Islet precursor cell (in vitro differentiated cells): ENCODE measurements at regions not wholly inside any gene's neighbourhood (a gene's known extent, or its start where the extent isn't known, plus 50 kb on each side); places are given as distances from the start of the nearest gene placed in this dataset.
"Not testable (repeated sequence)": the region's sequence is repeated elsewhere in the genome, so short reads cannot be mapped to it uniquely, and the experiment has no call there.

Experiments used
- DNase-seq: peaks from one replicate; pipeline ENCODE4 v3.0.0-alpha.2; 2018

DNA sequence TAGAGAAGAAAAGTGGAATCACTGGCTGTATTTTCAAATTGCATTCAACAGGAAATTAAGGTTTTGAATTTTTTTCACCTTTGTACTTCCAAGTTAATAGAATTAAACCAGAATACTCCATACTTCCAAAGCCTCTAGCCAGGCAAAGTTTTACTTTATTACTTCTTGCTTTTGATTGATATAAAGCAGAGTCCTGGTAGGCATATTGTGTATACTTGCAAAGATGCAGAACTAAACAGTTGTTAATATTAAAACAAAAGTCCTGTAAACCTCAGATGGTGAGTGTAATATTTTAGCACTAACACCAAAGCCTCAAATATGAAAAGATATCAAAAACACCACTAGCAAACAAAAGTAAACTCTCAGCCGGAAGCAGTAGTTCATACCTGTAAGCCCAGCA lies 107.2 kb upstream of the C2CD4B start:
- no peak for DNase-seq

DNA sequence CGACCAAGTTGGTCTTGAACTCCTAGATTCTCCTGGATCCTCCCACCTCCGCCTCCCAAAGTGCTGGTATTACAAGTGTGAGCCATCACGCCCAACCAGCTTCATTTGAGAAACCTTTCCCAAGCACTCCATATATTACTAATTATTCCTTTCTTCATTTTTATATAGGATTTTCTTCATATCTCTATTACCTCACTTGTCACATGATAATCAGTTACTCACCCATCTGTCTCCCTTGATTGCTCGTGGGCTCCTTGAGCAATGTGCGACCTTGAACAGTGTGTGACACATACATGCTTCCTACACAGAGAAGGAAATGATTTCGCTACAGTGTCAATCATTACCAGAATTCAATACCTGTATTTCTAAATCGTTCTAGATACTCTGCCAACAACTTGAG lies 110.7 kb upstream of the C2CD4B start:
- no peak for DNase-seq

DNA sequence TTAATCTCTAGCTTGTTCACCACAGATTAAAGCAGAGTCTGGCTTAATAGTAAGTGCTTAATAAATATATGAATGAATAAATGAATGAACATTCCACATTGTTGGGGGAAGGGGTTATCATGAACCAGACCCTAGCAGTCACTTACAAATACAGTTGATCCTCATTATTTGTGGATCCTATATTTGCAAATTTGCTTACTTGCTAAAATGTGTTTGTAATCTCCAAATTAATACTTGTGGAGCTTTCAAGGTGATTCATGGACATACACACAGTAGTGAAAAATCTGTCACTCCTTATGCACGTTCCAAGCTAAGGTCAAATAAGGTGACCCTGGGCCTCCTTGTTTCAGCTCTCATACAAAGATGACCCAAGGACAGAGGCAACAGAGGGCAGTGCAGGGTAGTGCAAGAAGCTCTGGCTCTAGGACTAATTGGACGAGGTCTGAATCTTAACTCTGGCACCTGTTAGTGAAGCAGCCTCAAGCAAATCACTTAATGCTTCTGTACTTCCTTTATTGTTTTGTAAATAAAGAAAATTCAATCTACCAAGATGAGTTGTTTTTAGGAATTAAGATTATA lies 112.8 kb upstream of the C2CD4B start:
- no peak for DNase-seq

DNA sequence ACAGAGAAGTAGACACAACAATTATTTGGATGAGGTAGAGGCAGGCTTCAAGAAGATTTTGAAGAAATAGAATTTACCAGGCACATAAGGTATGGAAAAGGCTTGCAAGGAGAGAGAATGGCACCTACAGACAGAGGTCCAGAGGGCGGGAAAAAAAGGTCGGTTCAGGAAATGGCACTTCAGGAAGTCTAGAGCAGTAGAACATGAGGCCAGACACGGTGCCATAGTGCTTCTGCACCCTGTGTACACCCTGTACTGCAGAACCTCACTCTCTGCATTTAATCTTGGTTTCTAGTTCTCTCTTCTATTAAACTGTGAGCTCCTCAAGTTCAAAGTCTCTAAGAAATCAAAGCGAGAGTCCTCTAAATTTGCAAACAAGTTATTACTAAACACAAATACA lies 113.4 kb upstream of the C2CD4B start:
- no peak for DNase-seq

DNA sequence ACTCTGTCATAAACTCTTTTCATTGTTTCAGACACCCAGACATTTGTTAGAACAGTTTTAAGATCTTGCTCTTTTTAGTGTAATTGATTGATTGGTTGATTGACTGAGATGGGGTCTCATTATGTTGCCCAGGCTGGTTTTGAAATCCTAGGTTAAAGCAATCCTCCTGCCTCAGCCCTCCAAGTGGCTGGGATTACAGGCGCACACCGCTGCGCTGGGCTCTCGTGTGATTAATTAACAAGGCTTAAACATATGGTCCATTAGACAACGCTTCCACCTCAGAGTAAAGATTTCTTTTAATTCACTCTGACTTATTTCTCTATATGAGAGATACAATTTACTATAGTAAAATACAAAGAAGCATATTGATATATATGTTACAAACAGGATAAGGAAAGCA lies 114.0 kb upstream of the C2CD4B start:
- no peak for DNase-seq

DNA sequence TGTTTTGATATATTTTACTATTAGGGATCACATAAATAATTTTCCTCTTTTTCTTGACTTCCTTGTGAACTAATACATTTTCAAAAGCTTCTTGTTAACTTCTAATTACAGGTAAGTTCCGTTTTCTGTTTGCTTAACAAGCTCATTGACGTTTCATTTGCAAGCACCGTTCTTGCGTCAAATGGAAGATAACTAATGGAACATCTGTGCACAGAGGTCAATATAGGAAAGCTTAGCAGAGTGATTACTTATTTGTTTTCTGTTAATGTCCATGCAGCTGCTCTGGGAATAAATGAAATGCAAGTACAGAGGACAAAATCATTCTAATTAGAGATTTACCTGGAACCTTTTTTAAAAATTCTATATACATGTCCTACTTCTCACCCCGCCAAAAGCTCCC lies 115.5 kb upstream of the C2CD4B start:
- DNase-seq: no peak

DNA sequence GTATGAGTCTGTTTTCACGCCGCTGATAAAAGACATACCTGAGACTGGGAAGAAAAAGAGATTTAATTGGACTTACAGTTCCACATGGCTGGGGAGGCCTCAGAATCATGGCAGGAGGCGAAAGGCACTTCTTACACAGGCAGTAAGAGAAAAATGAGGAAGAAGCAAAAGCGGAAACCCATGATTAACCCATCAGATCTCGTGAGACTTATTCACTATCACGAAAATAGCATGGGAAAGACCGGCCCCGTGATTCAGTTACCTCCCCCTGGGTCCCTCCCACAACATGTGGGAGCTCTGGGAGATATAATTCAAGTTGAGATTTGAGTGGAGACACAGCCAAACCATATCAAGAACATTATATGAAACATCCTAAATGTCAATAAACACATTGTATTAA lies 116.7 kb upstream of the C2CD4B start:
- DNase-seq: not testable (repeated sequence)

DNA sequence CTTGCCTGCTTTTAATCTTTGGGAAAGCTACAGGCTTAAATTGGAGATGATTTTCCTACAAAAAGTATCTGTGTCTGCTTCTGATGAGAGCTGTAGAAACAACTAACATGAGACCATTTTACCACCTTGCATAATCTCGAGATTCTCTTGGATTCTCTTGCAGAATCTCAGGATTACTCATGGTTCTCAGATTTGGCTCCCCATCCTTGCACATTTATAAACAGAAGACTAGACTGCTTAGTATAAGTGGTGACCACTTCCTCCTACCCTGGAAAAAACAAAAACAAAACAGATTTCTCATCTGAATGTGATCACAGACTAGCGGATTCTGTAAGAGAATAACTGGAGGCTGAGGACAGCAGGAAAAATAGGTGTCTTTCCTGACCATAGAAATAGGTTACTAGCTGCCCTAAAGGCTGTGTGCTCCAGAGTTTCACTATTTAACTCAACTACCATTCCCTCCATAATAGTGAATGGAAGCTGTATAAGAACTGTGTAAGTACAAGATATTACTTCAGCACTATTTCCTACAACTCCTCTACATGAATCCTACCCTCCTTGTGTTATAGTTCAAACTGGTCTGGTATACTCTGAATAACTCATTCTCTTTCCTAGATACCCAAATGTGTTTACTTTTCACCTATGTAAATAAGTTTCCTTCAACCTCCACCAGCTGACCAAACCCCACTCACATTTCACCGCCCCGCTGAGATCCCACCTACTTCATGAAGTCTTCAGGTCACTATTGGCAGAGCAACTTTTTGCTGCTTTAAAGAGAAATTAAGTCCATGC lies 122.2 kb upstream of the C2CD4B start:
- DNase-seq: no peak

DNA sequence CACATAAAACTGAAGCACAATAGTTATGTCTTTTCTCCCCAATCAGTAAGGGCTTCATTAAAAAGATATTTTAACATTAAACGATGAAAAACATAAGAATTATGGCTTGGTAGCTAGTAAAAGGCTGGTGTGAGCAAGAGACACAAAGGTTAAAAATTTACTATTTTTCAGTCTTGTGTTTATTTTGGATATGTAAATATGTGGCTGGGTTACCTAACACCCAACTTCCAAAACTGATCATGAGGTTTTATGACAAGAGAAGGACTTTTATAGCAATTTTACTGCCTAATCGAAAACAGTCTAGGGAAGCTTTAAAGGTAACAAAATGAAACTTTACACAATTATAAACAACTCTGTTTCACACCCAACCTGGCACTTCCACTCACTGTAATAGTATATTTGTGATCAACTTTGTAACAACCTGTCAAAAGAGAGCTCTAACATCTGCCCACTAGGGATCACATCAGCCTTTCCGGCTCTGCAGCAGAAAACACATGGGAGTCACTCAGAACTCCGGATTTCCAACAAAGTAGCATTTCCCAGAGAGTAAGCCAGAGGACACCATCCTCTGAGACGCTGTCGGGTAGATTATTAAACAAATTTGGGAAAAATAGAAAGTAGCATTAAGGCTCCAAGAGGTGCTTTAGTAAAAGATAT lies 123.4 kb upstream of the C2CD4B start:
- no peak for DNase-seq

DNA sequence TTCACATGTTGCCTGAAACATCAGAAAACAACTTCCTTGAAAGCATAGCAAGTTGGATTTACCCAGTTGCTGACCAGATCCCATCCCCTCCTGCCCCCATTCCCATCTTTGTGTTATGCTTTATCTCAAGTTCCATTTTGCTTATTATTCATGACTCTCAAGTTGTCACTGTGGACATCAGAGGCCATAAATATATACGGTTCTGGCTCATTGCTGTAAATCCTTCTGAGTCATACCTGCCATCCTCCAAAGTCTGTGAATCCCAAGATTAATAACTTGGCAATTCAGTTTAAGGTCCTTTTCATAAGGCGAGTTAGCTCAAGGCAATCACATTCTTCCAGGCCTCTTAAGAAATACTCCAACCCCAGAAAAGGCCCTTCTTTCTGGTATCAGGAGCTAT lies 126.2 kb upstream of the C2CD4B start:
- DNase-seq: no peak

DNA sequence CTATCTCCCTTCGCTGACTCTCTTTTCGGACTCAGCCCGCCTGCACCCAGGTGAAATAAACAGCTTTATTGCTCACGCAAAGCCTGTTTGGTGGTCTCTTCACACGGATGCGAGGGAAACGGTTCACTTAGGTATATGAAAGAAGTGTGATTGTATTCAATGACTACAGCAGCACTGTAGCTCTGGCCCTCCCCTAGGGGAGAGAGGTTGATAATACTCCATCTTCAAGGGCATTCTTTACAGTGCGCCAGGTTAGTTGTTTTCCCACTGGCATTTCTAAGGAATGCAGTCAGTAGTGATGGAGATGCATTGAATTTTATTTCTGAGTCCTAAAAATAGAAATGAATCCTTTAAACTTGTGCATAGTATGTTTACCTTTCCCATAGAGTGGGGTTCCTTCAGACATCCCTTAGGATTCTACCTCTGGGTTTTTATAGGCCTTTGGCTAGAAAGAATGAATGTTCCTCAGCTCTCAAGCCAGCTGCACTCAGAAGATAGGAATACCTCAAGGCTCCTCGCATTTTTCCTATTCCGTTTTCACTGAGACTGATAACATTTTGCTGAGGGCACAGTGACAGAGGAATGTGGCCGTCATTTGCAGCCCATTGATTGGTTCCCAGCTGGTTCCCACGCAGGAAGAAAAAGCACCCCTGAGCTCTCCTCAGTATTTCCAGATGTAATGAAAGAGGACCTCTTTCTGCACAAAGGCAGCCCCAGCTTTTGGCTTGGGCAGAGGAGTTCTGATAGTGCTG lies 131.8 kb upstream of the C2CD4B start:
- no peak for DNase-seq

DNA sequence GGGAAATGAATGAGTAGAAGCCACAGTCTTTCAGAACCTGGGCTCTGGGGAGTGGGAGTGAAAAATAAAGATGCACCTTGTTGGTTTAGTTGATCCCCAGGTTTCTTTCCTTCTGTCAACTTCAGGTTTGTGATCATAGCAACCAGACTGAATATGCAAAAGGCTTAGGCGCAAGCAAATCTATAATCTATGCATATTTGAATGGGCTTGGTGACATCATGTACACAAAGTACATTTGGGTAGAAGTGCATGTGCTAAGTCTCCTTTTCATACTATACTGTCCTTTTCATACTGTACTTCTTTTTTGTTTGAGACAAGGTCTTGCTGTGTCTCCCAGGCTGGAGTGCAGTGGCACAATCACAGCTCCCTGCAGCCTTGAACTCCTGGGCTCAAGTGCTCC lies 132.4 kb upstream of the C2CD4B start:
- no peak for DNase-seq

DNA sequence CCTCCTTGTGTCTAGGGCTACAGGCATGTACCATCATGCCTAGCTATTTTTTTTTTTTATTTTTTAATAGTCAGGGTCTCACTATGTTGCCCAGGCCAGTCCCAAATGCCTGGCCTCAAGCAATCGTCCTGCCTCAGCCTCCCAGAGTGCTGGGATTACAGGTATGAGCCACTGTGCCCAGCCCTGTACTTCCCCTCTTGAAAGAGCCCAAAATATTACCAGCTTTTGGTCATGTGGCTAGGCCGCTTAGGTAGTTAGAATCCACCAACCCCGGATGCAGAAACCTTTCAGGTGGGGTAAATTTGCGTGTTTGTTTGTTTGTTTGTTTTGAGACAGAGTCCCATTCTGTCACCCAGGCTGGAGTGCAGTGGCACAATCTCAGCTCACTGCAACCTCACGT lies 132.8 kb upstream of the C2CD4B start:
- no peak for DNase-seq

DNA sequence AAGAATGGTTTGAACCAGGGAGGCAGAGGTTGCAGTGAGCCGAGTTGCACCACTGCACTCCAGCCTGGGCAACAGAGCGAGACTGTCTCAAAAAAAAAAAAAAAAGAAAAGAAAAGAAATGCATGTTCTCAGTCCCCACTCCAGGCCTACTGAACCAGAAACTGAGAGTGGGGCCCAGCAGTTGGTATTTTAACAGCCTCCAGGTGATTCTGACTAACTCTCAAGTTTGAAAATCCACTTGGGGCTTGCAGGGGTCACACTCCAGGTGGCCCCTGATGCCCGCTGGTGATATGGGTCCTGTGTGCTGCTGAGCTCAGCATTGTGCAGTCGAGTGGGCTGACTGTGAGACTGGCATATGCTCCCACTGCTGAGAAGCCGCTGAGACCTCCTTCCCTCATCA lies 133.7 kb upstream of the C2CD4B start:
- no peak for DNase-seq

DNA sequence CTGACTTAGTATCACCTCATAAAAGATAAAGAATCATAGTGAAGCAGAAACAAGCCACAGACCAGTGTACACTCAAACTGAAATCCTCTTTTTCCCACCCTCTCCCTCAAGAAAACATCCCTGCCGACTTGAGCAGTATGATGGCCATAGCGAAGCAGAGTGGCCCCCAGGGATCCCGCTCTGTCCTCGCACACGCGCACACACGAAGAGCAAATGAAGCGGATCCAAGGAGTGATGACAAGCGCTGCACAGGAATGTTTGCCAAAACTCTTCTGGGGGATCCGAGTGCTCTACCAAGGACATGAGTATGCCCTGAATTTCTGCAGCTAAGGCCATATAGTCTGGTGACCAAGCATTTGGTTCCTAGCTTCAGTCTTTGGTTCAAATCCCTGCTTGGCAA lies 134.5 kb upstream of the C2CD4B start:
- no peak for DNase-seq

DNA sequence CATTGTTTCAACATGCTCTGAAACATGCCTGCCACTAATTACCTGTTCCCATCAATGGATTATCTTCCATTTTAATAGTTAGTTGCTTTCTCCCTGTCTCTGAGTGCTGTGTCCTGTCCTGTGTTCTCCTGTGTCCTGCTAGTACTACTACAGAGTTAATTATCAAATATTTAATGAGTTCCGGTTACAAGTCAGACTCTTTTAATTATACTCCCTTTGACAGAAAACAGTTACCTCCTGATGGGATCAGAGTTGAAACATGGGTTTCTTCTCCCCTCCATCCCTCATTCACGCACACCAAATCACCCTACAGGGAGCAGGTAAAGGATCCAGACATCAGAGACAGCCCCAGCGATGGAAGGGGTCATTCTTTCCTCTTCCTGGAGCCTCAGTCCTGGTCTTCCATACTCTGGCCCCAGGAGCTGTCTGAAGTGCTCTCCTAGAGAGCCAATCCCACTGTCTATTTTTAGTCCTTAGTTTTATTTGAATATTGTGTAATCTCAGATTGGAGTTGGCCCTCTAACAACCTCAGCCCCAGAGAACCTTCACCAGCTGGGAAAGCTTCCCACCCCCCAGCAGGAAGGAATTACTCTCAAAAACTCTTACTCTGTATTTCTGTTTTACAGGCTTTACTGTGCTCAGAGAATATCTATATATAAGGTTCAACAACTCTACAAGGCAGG lies 137.0 kb upstream of the C2CD4B start:
- no peak for DNase-seq

DNA sequence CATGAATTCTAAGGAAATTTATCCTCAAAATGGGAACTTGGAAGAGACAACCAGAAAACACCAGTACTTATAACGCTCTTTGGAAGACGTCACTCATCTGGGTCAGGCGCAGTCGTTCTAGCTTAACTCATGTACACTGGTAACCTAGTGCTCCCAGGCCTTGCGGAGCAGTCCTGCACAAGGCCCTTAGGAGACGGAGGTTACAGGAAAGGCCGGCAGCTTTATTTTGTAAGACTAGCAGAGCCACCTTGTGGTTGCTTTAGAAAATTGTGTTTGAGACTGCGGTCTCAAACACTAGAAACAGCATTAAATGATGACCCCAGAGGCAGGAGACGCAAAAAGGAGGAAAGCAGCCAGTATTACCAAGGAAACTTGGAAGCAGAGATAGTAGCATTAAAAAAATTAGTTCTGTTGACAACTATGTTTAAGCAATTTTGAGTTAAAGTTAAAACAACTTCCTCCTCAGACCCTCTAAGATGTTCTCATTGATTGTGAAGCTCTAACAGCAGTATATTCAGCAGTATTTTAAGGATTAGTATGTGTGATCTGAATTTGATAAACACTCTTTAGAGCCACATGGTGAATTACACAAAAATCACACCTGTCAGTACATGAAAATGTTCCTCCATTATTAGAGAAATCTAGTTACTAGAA lies 141.9 kb upstream of the C2CD4B start:
- peak; percentile 86 for DNase-seq

DNA sequence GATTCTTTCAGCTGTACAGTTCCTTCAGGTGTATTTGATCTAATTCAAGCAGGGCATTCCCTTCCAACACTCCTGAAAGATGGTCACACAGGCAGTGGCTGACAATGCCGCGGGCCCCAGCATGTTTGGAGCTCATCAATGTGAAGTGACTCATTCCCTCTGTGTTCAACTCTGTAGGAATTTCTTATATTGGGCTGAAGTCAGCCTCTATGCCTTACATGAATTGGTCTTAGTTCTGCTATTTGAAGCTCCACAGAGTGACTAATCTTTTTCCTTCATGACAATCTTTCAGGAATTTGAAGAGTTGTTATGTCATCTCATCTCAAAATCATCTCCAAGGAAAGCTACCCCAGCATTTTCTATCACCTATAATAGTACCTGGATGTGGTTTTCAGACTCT lies 142.5 kb upstream of the C2CD4B start:
- peak; percentile 74 for DNase-seq

DNA sequence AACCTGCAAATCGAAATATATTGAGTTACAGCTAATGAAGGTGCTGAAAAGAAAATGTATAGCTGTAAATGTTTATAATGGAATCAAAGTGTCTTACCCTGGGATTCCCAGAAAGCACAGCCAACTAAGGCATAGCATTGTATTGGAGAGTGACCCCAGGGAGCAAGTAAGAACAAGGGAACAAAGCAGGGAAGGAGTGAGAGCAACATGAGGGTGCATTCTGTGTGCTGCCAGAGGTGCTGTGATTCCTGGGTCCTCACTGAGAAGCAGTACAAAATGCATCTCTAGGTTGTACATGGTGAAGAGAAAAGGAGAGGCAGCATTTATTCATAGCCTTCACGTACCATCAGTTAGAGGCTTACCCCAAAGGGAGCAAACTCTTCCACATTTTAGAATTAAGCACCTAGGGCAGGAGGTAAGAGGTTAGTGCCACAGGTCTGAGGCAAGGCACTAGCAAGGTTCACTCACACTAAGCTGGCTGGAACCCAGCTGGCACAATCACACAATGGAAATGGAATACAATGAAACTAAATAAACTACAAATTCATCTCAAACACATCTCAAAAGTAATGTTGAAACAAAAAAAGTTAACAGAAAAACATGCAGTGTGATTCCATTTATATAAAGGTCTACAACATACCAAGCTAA lies 151.5 kb upstream of the C2CD4B start:
- DNase-seq: no peak

DNA sequence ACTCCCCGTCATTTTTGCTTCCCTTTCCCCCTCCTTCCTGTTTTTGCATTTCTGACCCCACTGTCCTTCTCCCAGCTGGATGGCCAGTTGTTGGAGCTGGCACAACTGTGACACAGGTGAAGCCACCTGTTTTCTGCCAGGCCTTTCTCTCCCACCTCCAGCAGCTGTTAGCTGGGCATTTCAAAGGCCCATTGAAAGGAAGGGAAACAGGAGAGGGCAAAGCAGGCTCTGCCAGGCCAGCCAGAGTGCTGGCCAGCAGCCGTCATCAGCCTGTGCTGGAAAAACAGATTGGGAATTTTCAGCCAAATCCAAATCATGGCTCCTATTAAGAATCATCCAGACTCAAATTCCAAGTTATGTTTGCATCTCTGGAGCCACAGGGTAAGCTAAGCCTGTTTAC lies 155.2 kb upstream of the C2CD4B start:
- DNase-seq: no peak

DNA sequence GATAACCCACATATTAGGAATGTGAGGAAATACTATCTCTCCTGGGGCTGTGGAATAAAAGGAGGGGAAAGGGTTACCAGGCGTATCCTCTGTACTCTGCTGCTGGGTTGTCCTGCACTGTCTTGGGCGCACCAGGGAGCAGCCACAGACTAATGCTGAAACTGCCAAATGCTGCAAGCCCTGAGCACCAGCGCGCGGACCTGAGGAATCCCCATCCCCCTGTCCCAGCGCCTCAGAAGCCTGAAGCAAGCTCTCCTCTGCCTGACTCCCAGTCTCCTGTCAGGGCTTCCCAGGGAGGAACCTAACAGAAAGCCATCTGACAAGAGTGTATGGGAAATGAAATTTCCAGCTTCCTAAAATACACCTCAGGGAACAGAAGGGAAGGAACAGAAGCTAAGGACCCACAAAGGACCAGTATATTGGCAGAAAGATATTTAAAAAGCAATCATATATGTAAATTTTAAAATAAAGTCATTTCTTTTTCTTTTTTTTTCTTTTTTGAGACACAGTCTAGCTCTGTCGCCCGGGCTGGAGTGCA lies 158.3 kb upstream of the C2CD4B start:
- DNase-seq: no peak

DNA sequence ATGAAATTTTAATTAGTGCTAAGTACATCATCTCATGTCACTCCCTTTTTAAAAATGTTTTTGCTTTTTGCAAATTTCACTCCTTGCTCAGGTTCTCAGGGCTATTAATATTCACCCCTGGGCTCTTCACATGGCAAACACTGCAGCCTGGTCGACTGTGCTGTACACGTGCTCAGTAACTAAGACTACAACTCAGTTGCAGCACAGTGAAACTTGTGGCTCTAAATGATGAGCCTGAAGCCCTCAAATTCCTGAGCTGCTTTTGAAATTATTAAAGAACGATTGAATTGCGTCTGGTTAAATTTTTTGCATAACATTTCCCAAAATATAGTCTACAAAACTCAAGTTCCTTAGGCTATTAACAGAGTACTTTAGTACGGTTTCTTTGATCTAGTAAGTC lies 159.3 kb upstream of the C2CD4B start:
- DNase-seq: no peak
